ENCODE measurements at regions not wholly inside any gene's neighbourhood (a gene's known extent, or its start where the extent isn't known, plus 50 kb on each side); places are given as distances from the start of the nearest gene placed in this dataset.

- no peak for TF ChIP-seq ESRRA (IDR thresholded peaks at IDR 0.05; ENCODE audit: low read length)
- TF ChIP-seq, protein P1, sequence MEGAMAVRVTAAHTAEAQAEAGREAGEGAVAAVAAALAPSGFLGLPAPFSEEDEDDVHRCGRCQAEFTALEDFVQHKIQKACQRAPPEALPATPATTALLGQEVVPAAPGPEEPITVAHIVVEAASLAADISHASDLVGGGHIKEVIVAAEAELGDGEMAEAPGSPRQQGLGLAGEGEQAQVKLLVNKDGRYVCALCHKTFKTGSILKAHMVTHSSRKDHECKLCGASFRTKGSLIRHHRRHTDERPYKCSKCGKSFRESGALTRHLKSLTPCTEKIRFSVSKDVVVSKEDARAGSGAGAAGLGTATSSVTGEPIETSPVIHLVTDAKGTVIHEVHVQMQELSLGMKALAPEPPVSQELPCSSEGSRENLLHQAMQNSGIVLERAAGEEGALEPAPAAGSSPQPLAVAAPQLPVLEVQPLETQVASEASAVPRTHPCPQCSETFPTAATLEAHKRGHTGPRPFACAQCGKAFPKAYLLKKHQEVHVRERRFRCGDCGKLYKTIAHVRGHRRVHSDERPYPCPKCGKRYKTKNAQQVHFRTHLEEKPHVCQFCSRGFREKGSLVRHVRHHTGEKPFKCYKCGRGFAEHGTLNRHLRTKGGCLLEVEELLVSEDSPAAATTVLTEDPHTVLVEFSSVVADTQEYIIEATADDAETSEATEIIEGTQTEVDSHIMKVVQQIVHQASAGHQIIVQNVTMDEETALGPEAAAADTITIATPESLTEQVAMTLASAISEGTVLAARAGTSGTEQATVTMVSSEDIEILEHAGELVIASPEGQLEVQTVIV (IDR thresholded peaks at IDR 0.05; ENCODE audit: borderline replicate concordance, partially characterized antibody): no peak
- no peak for TF ChIP-seq PAX8 (IDR thresholded peaks at IDR 0.05)
- TF ChIP-seq, protein P2, sequence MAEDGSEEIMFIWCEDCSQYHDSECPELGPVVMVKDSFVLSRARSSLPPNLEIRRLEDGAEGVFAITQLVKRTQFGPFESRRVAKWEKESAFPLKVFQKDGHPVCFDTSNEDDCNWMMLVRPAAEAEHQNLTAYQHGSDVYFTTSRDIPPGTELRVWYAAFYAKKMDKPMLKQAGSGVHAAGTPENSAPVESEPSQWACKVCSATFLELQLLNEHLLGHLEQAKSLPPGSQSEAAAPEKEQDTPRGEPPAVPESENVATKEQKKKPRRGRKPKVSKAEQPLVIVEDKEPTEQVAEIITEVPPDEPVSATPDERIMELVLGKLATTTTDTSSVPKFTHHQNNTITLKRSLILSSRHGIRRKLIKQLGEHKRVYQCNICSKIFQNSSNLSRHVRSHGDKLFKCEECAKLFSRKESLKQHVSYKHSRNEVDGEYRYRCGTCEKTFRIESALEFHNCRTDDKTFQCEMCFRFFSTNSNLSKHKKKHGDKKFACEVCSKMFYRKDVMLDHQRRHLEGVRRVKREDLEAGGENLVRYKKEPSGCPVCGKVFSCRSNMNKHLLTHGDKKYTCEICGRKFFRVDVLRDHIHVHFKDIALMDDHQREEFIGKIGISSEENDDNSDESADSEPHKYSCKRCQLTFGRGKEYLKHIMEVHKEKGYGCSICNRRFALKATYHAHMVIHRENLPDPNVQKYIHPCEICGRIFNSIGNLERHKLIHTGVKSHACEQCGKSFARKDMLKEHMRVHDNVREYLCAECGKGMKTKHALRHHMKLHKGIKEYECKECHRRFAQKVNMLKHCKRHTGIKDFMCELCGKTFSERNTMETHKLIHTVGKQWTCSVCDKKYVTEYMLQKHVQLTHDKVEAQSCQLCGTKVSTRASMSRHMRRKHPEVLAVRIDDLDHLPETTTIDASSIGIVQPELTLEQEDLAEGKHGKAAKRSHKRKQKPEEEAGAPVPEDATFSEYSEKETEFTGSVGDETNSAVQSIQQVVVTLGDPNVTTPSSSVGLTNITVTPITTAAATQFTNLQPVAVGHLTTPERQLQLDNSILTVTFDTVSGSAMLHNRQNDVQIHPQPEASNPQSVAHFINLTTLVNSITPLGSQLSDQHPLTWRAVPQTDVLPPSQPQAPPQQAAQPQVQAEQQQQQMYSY (CRISPR knock-in tag; IDR thresholded peaks at IDR 0.05): no peak
- TF ChIP-seq RAD51 (IDR thresholded peaks at IDR 0.05): no peak
- no peak for TF ChIP-seq FOS (IDR thresholded peaks at IDR 0.05; ENCODE audit: borderline replicate concordance, extremely low read depth, insufficient read length)
- no peak for TF ChIP-seq EP300 (IDR thresholded peaks at IDR 0.05; ENCODE audit: borderline replicate concordance in 1 of 2, control insufficient read depth in 1 of 2, low read depth in 2 of 2, low read length in 2 of 2)
- no peak for TF ChIP-seq SUZ12 (IDR thresholded peaks at IDR 0.05; ENCODE audit: unreplicated experiment)
- TF ChIP-seq TCF3 (IDR thresholded peaks at IDR 0.05; ENCODE audit: borderline replicate concordance, insufficient read depth, low read depth, low read length): no peak
- no peak overlapping the region for H3K4me3 ChIP-seq
- H3K9me3 ChIP-seq (replicated peaks; ENCODE audit: control insufficient read depth, insufficient read depth, low read length): no peaks in the 10 kb centered on the region
- DNase-seq (ENCODE audit: low read depth, low spot score) (no peak), ATAC-seq (no peak), FAIRE-seq (no peak)
- SMC1A ChIA-PET (ENCODE audit: uncharacterized antibody, unreplicated experiment): interaction anchor here (2.4 kb wide), 1 partner anchor 12 kb away, joined by 11 read pairs; no protein-coding TSS in a partner anchor
- no peaks in the 10 kb centered on the region for H3K79me2 ChIP-seq (ENCODE audit: control insufficient read depth, insufficient read depth, low read length)
- H3K27ac ChIP-seq (ENCODE audit: control insufficient read depth, insufficient read depth): no peak overlapping the region
- no TSS peak for BruUV-seq (replicated peaks)
- H3K4me1 ChIP-seq (ENCODE audit: control insufficient read depth, insufficient read depth, low read length): no peaks in the 10 kb centered on the region
- no peaks in the 10 kb centered on the region for H4K20me1 ChIP-seq (ENCODE audit: control insufficient read depth, insufficient read depth)
- in situ Hi-C loops (cut with MboI): no loop called here
- no peaks in the 10 kb centered on the region for H3K27me3 ChIP-seq (replicated peaks in 1 of 2; ENCODE audit: control insufficient read depth in 2 of 2, insufficient read depth in 2 of 2, low read length in 1 of 2)
- no peak overlapping the region for H3K9ac ChIP-seq (ENCODE audit: control insufficient read depth, insufficient read depth, low read length)
- WGBS (ENCODE audit: insufficient coverage, insufficient replicate concordance, low lambda C conversion rate, missing lambda C conversion rate): 45% methylated on average over 8 of the region's 8 CpGs
- intact Hi-C loops (cut with micrococcal nuclease; ENCODE audit: unreplicated experiment): loop anchor here (5.0 to 10.0 kb wide), 2 partner anchors 110 to 297 kb away; no protein-coding TSS in a partner anchor
- CTCF ChIA-PET: interaction anchor here (0.7 to 1.5 kb wide), 2 partner anchors 55 to 373 kb away, joined by 3 read pairs; partner anchors contain the start of gene WDR41
- RAD21 ChIA-PET (ENCODE audit: unreplicated experiment): interaction anchor here (2.7 kb wide), 1 partner anchor 12 kb away, joined by 12 read pairs; no protein-coding TSS in a partner anchor
- POLR2A ChIA-PET: interaction anchor here (0.6 kb wide), 1 partner anchor 90 kb away, joined by 4 read pairs; no protein-coding TSS in a partner anchor
- H3K4me2 ChIP-seq (ENCODE audit: control insufficient read depth, insufficient read depth): no peak overlapping the region
- no peak overlapping the region for H2AFZ ChIP-seq (ENCODE audit: control insufficient read depth, low read depth, low read length)
- no peaks in the 10 kb centered on the region for H3K36me3 ChIP-seq (ENCODE audit: control insufficient read depth in 2 of 2, insufficient read depth in 2 of 2, low read length in 1 of 2)
Observed at GRCh38 chr5:77864997-77865396, 88.9 kb upstream of the TBCA start.
